B cell (primary cell): ENCODE measurements at regions not wholly inside any gene's neighbourhood (a gene's known extent, or its start where the extent isn't known, plus 50 kb on each side); places are given as distances from the start of the nearest gene placed in this dataset.

Source experiments
- ATAC-seq: fragments of 200-7000 bp; cut with Tn5 transposase; one replicate; pipeline ENCODE4 v1.10.0; 2021; ENCODE audit warnings: low read depth, mild to moderate bottlenecking, moderate number of reproducible peaks, moderate library complexity
- CTCF ChIA-PET: fragments of 350-600 bp; sonication (Branson Sonifier 250); formaldehyde crosslinking; loops from one replicate; lab custom pipeline; 2021; ENCODE audit warnings: antibody characterized with exemption, inconsistent platforms; lab: Charles Lee
- POLR2A ChIA-PET: fragments of 350-600 bp; sonication (Branson Sonifier 250); formaldehyde crosslinking; loops from one replicate; lab custom pipeline; 2021; ENCODE audit warnings: antibody characterized with exemption; lab: Charles Lee
- DNase-seq: peaks from one replicate; pipeline ENCODE4 v3.0.0; 2013
- H2AFZ ChIP-seq: 2 replicates; pipeline ENCODE4 v1.6.1; 2012; ENCODE audit warnings: mild to moderate bottlenecking, low read depth, low read length; ENCODE audit not compliant: insufficient read depth, poor library complexity, severe bottlenecking
- H3K27ac ChIP-seq, 2 donors: 1 replicate in 1 of 2; 2 replicates in 1 of 2; pipeline ENCODE4 v1.5.1; 2012 to 2013; ENCODE audit warnings: low read length in 2 of 2, mild to moderate bottlenecking in 2 of 2, moderate library complexity in 1 of 2
- H3K27me3 ChIP-seq, 4 experiments: fragments of 200-600 bp in 1 of 4; sonication (generic) in 1 of 4; replicated peaks in 1 of 4; 1 replicate in 2 of 4; 2 replicates in 2 of 4; pipeline versions ENCODE4 v1.6.1 to v1.7.0; 2013 to 2016; ENCODE audit warnings: low read length in 3 of 4, mild to moderate bottlenecking in 2 of 4, mixed read lengths in 1 of 4, moderate library complexity in 1 of 4; ENCODE audit not compliant: insufficient read depth in 4 of 4, control insufficient read depth in 3 of 4; ENCODE audit errors: control extremely low read depth in 1 of 4
- H3K36me3 ChIP-seq, 2 experiments: replicated peaks in 1 of 2; 1 replicate in 1 of 2; 2 replicates in 1 of 2; pipeline versions ENCODE4 v1.6.1 to v1.7.1; 2013; ENCODE audit warnings: low read length in 1 of 2; ENCODE audit not compliant: insufficient read depth in 2 of 2, control insufficient read depth in 1 of 2; ENCODE audit errors: control extremely low read depth in 1 of 2, extremely low read depth in 1 of 2
- H3K4me1 ChIP-seq, 2 donors: fragments of 200-600 bp in 1 of 2; sonication (generic) in 1 of 2; 1 replicate in 1 of 2; 2 replicates in 1 of 2; pipeline versions ENCODE4 v1.5.1 to v1.6.1; 2013 to 2017; ENCODE audit warnings: low read length in 2 of 2; ENCODE audit not compliant: control insufficient read depth in 2 of 2, insufficient read depth in 2 of 2
- H3K4me2 ChIP-seq: replicated peaks from 2 replicates; pipeline ENCODE3; 2012; ENCODE audit warnings: mild to moderate bottlenecking, low read depth, low read length; ENCODE audit not compliant: poor library complexity, severe bottlenecking
- H3K4me3 ChIP-seq, 5 experiments: fragments of 200-600 bp in 1 of 5; sonication (generic) in 1 of 5; 1 replicate in 3 of 5; 2 replicates in 2 of 5; pipeline versions ENCODE4 v1.5.1 to v1.7.0; 2011 to 2016; ENCODE audit warnings: low read length in 4 of 5, mild to moderate bottlenecking in 4 of 5, low read depth in 2 of 5, control low read depth in 1 of 5, moderate library complexity in 1 of 5; ENCODE audit not compliant: insufficient read depth in 1 of 5; ENCODE audit errors: control extremely low read depth in 1 of 5, extremely low read depth in 1 of 5
- H3K79me2 ChIP-seq: fragments of 200-600 bp; sonication (generic); one replicate; pipeline ENCODE4 v1.6.0; 2016; ENCODE audit warnings: low read length; ENCODE audit not compliant: control insufficient read depth, insufficient read depth
- H3K9ac ChIP-seq: fragments of 200-600 bp; sonication (generic); 2 replicates; pipeline ENCODE4 v1.6.1; 2017; ENCODE audit warnings: mild to moderate bottlenecking, low read length, moderate library complexity
- H3K9me3 ChIP-seq, 3 donors: one replicate each; pipeline versions ENCODE4 v1.6.1 to v1.7.1; 2013; ENCODE audit warnings: low read length in 2 of 3; ENCODE audit not compliant: control insufficient read depth in 2 of 3, insufficient read depth in 1 of 3; ENCODE audit errors: control extremely low read depth in 1 of 3
- H4K20me1 ChIP-seq: 2 replicates; pipeline ENCODE4 v1.6.0; 2012; ENCODE audit warnings: mild to moderate bottlenecking, low read length; ENCODE audit not compliant: insufficient read depth, control insufficient read depth, poor library complexity, severe bottlenecking
- H3K27ac Mint-ChIP-seq: one replicate; pipeline ENCODE4 v1.8.0; 2021; ENCODE audit warnings: mixed read lengths
- H3K27me3 Mint-ChIP-seq: one replicate; pipeline ENCODE4 v1.8.0; 2021; ENCODE audit warnings: mixed read lengths
- H3K4me1 Mint-ChIP-seq: one replicate; pipeline ENCODE4 v1.8.0; 2021; ENCODE audit warnings: mixed read lengths
- H3K4me3 Mint-ChIP-seq: one replicate; pipeline ENCODE4 v1.8.0; 2021; ENCODE audit warnings: mixed read lengths
- H3K9me3 Mint-ChIP-seq: one replicate; pipeline ENCODE4 v1.8.0; 2022; ENCODE audit warnings: mixed read lengths; ENCODE audit not compliant: insufficient read depth
- EZH2 ChIP-seq: IDR thresholded peaks from 2 replicates; pipeline ENCODE4 v1.6.1; 2012; ENCODE audit warnings: borderline replicate concordance, low read depth, mild to moderate bottlenecking, moderate library complexity, low read length; ENCODE audit not compliant: insufficient read depth, poor library complexity, severe bottlenecking
- WGBS: methylation state at CpG from one replicate; pipeline ENCODE4 v1.1.5; 2013; ENCODE audit warnings: missing lambda C conversion rate; ENCODE audit not compliant: insufficient coverage; 5-methylcytosine and 5-hydroxymethylcytosine counted together
- intact Hi-C: fragments of 100-400 bp; cut with micrococcal nuclease; formaldehyde crosslinking; loops from one replicate; pipeline ENCODE4 v1.10.0; 2022
- TF ChIP-seq, protein P1 (sequence below): fragments of 200-600 bp; IDR thresholded peaks from one replicate; pipeline ENCODE4 v1.8.0; 2022; ENCODE audit warnings: antibody characterized with exemption, mild to moderate bottlenecking

DNA sequence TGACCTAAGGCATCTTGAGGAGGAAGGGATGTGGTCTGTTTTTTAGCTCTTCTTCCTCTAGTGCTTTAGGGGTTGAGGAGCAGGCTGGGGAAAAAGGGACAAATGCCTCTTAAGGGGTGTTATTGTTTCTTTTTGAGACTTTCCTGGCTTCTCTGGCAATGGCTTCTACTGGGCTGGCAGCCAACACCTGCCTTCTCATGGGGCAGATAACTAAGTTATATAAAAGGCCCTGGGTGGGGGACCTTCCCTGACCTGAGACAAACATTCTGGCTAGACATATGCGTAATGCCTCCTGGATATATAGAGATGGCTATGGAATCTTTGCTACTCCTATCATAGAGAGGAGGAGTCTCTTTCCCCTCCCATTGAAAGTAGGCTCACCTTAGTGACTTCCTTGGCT lies 179.2 kb upstream of the PROK2 start:
- Mint-ChIP-seq H3K27ac (no peak overlapping the region), H3K27me3 (peaks cover 37% of the 10 kb centered on the region), H3K9me3 (no peaks in the 10 kb centered on the region), H3K4me1 (no peaks in the 10 kb centered on the region), H3K4me3 (no peak overlapping the region)
- Histone ChIP-seq H4K20me1 (no peaks in the 10 kb centered on the region), H2AFZ (no peak overlapping the region), H3K27me3 (peaks cover 0 to 25% (median 11%) of the 10 kb centered on the region in 4 experiments), H3K36me3 (no peaks in the 10 kb centered on the region), H3K9me3 (no peaks in the 10 kb centered on the region), H3K79me2 (no peaks in the 10 kb centered on the region), H3K27ac (no peak overlapping the region), H3K4me3 (no peak overlapping the region), H3K4me2 (no peak overlapping the region), H3K4me1 (no peaks in the 10 kb centered on the region), H3K9ac (no peak overlapping the region)
- DNase-seq: no peak
- intact Hi-C loops: no loop called here
- ATAC-seq: no peak
- POLR2A ChIA-PET: no interaction called here
- TF ChIP-seq EZH2: no peak
- TF ChIP-seq, protein P1, sequence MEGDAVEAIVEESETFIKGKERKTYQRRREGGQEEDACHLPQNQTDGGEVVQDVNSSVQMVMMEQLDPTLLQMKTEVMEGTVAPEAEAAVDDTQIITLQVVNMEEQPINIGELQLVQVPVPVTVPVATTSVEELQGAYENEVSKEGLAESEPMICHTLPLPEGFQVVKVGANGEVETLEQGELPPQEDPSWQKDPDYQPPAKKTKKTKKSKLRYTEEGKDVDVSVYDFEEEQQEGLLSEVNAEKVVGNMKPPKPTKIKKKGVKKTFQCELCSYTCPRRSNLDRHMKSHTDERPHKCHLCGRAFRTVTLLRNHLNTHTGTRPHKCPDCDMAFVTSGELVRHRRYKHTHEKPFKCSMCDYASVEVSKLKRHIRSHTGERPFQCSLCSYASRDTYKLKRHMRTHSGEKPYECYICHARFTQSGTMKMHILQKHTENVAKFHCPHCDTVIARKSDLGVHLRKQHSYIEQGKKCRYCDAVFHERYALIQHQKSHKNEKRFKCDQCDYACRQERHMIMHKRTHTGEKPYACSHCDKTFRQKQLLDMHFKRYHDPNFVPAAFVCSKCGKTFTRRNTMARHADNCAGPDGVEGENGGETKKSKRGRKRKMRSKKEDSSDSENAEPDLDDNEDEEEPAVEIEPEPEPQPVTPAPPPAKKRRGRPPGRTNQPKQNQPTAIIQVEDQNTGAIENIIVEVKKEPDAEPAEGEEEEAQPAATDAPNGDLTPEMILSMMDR: no peak
- CTCF ChIA-PET: interaction anchor here (1.3 kb wide), 1 partner anchor 701 kb away, joined by 3 read pairs; no protein-coding TSS in a partner anchor
- WGBS: no CpG with 5 or more reads among the region's 1 CpG

DNA sequence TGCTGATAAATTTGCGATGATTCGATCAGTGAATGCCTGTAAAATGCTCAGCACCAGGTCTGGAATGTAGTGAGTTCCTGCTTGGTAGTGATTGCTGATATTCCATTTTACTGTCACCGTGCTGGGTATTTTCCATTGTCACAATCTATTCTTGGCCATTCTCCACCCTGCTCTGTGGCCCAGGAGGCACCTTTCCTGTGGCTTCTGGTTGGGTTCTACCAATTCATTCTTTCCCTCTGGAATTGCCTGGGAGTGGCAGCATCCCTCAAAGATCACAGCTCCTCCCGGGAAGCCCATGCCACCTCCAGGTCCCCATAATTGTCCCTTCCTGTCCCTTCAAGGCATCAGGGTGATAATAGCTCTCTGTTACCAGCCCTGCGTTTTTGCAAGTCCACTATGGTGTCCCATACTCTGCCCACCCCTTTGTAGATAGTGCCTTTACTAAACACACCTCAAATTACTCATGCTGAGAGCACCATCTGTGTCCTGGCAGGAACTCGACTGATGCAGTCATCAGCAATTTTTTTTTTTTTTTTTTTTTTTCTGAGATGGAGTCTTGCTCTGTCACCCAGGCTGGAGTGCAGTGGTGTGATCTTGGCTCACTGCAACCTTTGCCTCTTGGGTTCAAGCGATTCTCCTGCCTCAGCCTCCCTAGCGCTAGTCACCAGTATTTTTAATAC lies 177.8 kb upstream of the PROK2 start:
- Mint-ChIP-seq H3K4me3 (no peak overlapping the region), H3K9me3 (no peaks in the 10 kb centered on the region)
- H3K79me2 ChIP-seq: no peaks in the 10 kb centered on the region

More for the DNA sequence above, 177.8 kb upstream of the PROK2 start:
- Histone ChIP-seq H3K4me2 (no peak overlapping the region), H4K20me1 (no peaks in the 10 kb centered on the region), H3K4me1 (no peaks in the 10 kb centered on the region), H2AFZ (no peak overlapping the region), H3K9me3 (no peaks in the 10 kb centered on the region), H3K9ac (no peak overlapping the region), H3K36me3 (no peaks in the 10 kb centered on the region), H3K27ac (no peak overlapping the region), H3K27me3 (peaks cover 0 to 31% (median 11%) of the 10 kb centered on the region in 4 experiments), H3K4me3 (no peak overlapping the region)
- no peak for DNase-seq
- WGBS: 94% methylated on average over 7 of the region's 8 CpGs
- intact Hi-C loops: no loop called here
- ChIA-PET CTCF (interaction anchor here (1.5 kb wide), 1 partner anchor 859 kb away, joined by 3 read pairs; no protein-coding TSS in a partner anchor), POLR2A (no interaction called here)
- Mint-ChIP-seq H3K27me3 (peaks cover 34% of the 10 kb centered on the region), H3K27ac (no peak overlapping the region), H3K4me1 (no peaks in the 10 kb centered on the region)
- TF ChIP-seq, protein P1: no peak
- no peak for TF ChIP-seq EZH2
- ATAC-seq: no peak
